Right kidney (tissue), 1 donor: ENCODE measurements at regions not wholly inside any gene's neighbourhood (a gene's known extent, or its start where the extent isn't known, plus 50 kb on each side); places are given as distances from the start of the nearest gene placed in this dataset.
"Not testable (repeated sequence)": the region's sequence is repeated elsewhere in the genome, so short reads cannot be mapped to it uniquely, and the experiment has no call there.

Source experiments
- DNase-seq: peaks from one replicate; pipeline ENCODE4 v3.0.0-alpha.2; 2016

GRCh38 chr14:66017927-66018326, 468.2 kb upstream of the CCDC196 start:
- no peak for DNase-seq

GRCh38 chr14:66022526-66022925, 463.6 kb upstream of the CCDC196 start:
- DNase-seq: no peak

GRCh38 chr14:66025779-66026178, 460.4 kb upstream of the CCDC196 start:
- DNase-seq: no peak

GRCh38 chr14:66031981-66032380, 454.2 kb upstream of the CCDC196 start:
- not testable (repeated sequence) for DNase-seq

GRCh38 chr14:66032800-66033199, 453.4 kb upstream of the CCDC196 start:
- DNase-seq: no peak

- no peak for DNase-seq
Measured at GRCh38 chr14:66036547-66036946, 449.6 kb upstream of the CCDC196 start.

- DNase-seq: no peak
Measured at GRCh38 chr14:66037361-66037760, 448.8 kb upstream of the CCDC196 start.

GRCh38 chr14:66038212-66038611, 448.0 kb upstream of the CCDC196 start:
- no peak for DNase-seq

- DNase-seq: peak; percentile 13
Measured at GRCh38 chr14:66038618-66039017, 447.6 kb upstream of the CCDC196 start.

- DNase-seq: no peak
Measured at GRCh38 chr14:66039495-66039894, 446.7 kb upstream of the CCDC196 start.

GRCh38 chr14:66041582-66041981, 444.6 kb upstream of the CCDC196 start:
- no peak for DNase-seq

GRCh38 chr14:66043921-66044320, 442.2 kb upstream of the CCDC196 start:
- DNase-seq: no peak

GRCh38 chr14:66045572-66046021, 440.6 kb upstream of the CCDC196 start:
- no peak for DNase-seq

GRCh38 chr14:66046035-66046434, 440.1 kb upstream of the CCDC196 start:
- DNase-seq: no peak

- no peak for DNase-seq
Measured at GRCh38 chr14:66046591-66046990, 439.6 kb upstream of the CCDC196 start.

- DNase-seq: no peak
Measured at GRCh38 chr14:66056268-66056907, 429.8 kb upstream of the CCDC196 start.

- no peak for DNase-seq
Measured at GRCh38 chr14:66056926-66057552, 429.1 kb upstream of the CCDC196 start.

- no peak for DNase-seq
Measured at GRCh38 chr14:66065188-66065587, 421.0 kb upstream of the CCDC196 start.

- DNase-seq: no peak
Measured at GRCh38 chr14:66066981-66067776, 419.0 kb upstream of the CCDC196 start.

GRCh38 chr14:66069036-66069435, 417.1 kb upstream of the CCDC196 start:
- no peak for DNase-seq

GRCh38 chr14:66069830-66070541, 416.2 kb upstream of the CCDC196 start:
- DNase-seq: no peak

- DNase-seq: peak; percentile 31
Measured at GRCh38 chr14:66070542-66071319, 415.4 kb upstream of the CCDC196 start.
